ENCODE measurements at regions not wholly inside any gene's neighbourhood (a gene's known extent, or its start where the extent isn't known, plus 50 kb on each side); places are given as distances from the start of the nearest gene placed in this dataset.

DNA sequence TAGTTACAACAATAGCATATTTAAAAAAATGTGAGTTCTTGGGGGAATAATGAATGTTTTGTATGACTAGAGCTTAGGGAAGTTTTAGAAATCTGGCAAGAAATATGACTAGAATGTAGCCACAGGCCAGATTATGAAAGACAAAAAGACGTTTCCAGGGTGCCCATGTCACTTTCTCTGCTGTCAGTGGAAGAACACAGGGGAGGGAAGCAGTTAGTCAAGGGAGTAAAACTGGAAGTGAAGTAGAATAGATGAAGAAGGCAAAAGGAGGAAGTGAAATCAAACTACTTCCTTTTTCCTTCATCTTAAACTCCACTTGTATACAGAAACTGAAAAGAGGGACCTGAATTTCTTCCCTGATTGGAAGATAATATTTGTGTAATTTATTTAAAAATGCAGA is 81.2 kb upstream of the ATP2B1 start:
- TF ChIP-seq, protein P1, sequence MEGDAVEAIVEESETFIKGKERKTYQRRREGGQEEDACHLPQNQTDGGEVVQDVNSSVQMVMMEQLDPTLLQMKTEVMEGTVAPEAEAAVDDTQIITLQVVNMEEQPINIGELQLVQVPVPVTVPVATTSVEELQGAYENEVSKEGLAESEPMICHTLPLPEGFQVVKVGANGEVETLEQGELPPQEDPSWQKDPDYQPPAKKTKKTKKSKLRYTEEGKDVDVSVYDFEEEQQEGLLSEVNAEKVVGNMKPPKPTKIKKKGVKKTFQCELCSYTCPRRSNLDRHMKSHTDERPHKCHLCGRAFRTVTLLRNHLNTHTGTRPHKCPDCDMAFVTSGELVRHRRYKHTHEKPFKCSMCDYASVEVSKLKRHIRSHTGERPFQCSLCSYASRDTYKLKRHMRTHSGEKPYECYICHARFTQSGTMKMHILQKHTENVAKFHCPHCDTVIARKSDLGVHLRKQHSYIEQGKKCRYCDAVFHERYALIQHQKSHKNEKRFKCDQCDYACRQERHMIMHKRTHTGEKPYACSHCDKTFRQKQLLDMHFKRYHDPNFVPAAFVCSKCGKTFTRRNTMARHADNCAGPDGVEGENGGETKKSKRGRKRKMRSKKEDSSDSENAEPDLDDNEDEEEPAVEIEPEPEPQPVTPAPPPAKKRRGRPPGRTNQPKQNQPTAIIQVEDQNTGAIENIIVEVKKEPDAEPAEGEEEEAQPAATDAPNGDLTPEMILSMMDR (IDR thresholded peaks at IDR 0.05), result no peak
- TF ChIP-seq EP300 (IDR thresholded peaks at IDR 0.05), result no peak
- no peak for TF ChIP-seq POLR2AphosphoS5 (IDR thresholded peaks at IDR 0.05)

Data from stomach (tissue), 4 donors.